PC-9 (cell line): ENCODE measurements at regions not wholly inside any gene's neighbourhood (a gene's known extent, or its start where the extent isn't known, plus 50 kb on each side); places are given as distances from the start of the nearest gene placed in this dataset.

Experiments used
- EZH2 ChIP-seq: fragments of 200-600 bp; sonication (generic); IDR thresholded peaks from 2 replicates; pipeline ENCODE4 v1.8.0; 2017; ENCODE audit warnings: antibody characterized with exemption, low read depth
- TF ChIP-seq, protein P1 (sequence below): fragments of 200-600 bp; sonication (generic); conservative IDR thresholded peaks from 2 replicates; pipeline ENCODE4 v1.6.1; 2017; ENCODE audit warnings: mixed run types, antibody characterized with exemption, mild to moderate bottlenecking, moderate library complexity

DNA sequence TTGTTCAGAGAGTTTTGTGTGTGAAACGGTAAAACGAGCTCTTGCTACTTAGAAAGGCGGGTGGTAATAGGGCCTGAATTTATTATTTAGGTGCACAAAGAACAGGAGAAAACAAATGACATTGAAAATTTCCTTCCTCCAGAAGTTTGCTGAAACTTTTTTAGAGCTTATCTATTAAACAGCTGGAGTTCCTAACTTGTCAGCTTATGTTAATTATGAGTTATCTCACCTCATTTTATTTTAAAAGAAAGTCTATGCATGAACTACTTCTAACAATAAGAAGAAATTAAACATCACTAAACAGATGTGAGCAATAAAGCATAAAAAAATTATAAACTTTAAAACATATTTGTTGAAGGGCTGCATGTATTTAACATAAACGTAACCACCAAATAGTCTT, 373.9 kb upstream of the ANO3 start:
- TF ChIP-seq, protein P1, sequence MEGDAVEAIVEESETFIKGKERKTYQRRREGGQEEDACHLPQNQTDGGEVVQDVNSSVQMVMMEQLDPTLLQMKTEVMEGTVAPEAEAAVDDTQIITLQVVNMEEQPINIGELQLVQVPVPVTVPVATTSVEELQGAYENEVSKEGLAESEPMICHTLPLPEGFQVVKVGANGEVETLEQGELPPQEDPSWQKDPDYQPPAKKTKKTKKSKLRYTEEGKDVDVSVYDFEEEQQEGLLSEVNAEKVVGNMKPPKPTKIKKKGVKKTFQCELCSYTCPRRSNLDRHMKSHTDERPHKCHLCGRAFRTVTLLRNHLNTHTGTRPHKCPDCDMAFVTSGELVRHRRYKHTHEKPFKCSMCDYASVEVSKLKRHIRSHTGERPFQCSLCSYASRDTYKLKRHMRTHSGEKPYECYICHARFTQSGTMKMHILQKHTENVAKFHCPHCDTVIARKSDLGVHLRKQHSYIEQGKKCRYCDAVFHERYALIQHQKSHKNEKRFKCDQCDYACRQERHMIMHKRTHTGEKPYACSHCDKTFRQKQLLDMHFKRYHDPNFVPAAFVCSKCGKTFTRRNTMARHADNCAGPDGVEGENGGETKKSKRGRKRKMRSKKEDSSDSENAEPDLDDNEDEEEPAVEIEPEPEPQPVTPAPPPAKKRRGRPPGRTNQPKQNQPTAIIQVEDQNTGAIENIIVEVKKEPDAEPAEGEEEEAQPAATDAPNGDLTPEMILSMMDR = no peak
- TF ChIP-seq EZH2 = no peak
